ENCODE measurements at regions not wholly inside any gene's neighbourhood (a gene's known extent, or its start where the extent isn't known, plus 50 kb on each side); places are given as distances from the start of the nearest gene placed in this dataset.

DNA sequence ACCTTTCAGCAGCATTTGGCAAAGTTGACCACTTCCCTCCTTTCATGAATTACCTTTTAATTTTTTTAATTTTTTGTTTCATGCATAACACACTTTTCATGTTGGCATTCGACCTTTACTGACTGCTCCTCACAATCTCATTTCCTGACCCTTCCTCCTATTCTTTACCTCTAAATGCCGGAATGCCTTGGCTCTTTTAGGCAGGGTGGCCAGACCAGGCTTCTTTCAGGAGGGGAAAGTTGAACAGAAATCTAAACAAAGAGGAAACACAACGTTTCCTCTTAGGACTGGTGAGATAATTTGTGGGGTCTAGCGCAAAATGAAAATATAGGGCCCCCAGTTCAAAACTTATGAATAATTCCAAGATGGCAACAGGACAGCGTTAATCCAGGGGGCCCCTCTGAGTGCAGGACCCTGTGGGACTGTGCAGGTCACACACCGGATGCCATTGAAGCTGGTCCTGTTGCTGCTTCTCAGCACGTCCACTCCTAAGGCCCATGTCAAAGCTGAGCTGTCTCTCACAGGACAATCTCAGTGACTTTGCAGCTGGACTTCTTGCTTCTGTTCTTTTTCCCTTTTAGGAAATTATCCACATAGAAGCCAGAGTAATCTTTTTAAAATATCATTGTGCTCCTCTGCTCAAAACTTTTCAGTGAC, 313.8 kb downstream of the HDGFL1 start:
- Histone ChIP-seq H3K9me3 (ENCODE audit: low read depth, low read length) (no peaks in the 10 kb centered on the region), H2AFZ (ENCODE audit: low read length) (no peak overlapping the region), H3K4me2 (ENCODE audit: insufficient read depth, low read length) (no peak overlapping the region), H3K36me3 (ENCODE audit: insufficient read depth, low read length) (no peaks in the 10 kb centered on the region), H3K4me1 (ENCODE audit: insufficient read depth, low read length) (peaks cover 42% of the 10 kb centered on the region), H3K27ac (ENCODE audit: low read depth, low read length) (no peak overlapping the region), H3K4me3 (ENCODE audit: insufficient read depth, low read length) (no peak overlapping the region), H3K27me3 (ENCODE audit: insufficient read depth, low read length) (no peaks in the 10 kb centered on the region), H4K20me1 (ENCODE audit: insufficient read depth, low read length) (no peaks in the 10 kb centered on the region), H3K79me2 (ENCODE audit: insufficient read depth, low read length) (no peaks in the 10 kb centered on the region)
- TF ChIP-seq, protein P1, sequence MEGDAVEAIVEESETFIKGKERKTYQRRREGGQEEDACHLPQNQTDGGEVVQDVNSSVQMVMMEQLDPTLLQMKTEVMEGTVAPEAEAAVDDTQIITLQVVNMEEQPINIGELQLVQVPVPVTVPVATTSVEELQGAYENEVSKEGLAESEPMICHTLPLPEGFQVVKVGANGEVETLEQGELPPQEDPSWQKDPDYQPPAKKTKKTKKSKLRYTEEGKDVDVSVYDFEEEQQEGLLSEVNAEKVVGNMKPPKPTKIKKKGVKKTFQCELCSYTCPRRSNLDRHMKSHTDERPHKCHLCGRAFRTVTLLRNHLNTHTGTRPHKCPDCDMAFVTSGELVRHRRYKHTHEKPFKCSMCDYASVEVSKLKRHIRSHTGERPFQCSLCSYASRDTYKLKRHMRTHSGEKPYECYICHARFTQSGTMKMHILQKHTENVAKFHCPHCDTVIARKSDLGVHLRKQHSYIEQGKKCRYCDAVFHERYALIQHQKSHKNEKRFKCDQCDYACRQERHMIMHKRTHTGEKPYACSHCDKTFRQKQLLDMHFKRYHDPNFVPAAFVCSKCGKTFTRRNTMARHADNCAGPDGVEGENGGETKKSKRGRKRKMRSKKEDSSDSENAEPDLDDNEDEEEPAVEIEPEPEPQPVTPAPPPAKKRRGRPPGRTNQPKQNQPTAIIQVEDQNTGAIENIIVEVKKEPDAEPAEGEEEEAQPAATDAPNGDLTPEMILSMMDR (IDR thresholded peaks at IDR 0.05; ENCODE audit: extremely low read depth, low read depth, low read length): no peak
- DNase-seq (ENCODE audit: insufficient read length, low spot score, missing footprints): no peak

- Histone ChIP-seq H3K36me3 (ENCODE audit: insufficient read depth, low read length) (no peaks in the 10 kb centered on the region), H2AFZ (ENCODE audit: low read length) (no peak overlapping the region), H4K20me1 (ENCODE audit: insufficient read depth, low read length) (no peaks in the 10 kb centered on the region), H3K4me3 (ENCODE audit: insufficient read depth, low read length) (no peak overlapping the region), H3K9me3 (ENCODE audit: low read depth, low read length) (no peaks in the 10 kb centered on the region), H3K27me3 (ENCODE audit: insufficient read depth, low read length) (no peaks in the 10 kb centered on the region), H3K79me2 (ENCODE audit: insufficient read depth, low read length) (no peaks in the 10 kb centered on the region), H3K4me1 (ENCODE audit: insufficient read depth, low read length) (peaks cover 30% of the 10 kb centered on the region), H3K4me2 (ENCODE audit: insufficient read depth, low read length) (no peak overlapping the region), H3K27ac (ENCODE audit: low read depth, low read length) (no peak overlapping the region)
- TF ChIP-seq, protein P1 (IDR thresholded peaks at IDR 0.05; ENCODE audit: extremely low read depth, low read depth, low read length): no peak
- DNase-seq (ENCODE audit: insufficient read length, low spot score, missing footprints): no peak
Measured at GRCh38 chr6:22884456-22884855, 315.1 kb downstream of the HDGFL1 start.

DNA sequence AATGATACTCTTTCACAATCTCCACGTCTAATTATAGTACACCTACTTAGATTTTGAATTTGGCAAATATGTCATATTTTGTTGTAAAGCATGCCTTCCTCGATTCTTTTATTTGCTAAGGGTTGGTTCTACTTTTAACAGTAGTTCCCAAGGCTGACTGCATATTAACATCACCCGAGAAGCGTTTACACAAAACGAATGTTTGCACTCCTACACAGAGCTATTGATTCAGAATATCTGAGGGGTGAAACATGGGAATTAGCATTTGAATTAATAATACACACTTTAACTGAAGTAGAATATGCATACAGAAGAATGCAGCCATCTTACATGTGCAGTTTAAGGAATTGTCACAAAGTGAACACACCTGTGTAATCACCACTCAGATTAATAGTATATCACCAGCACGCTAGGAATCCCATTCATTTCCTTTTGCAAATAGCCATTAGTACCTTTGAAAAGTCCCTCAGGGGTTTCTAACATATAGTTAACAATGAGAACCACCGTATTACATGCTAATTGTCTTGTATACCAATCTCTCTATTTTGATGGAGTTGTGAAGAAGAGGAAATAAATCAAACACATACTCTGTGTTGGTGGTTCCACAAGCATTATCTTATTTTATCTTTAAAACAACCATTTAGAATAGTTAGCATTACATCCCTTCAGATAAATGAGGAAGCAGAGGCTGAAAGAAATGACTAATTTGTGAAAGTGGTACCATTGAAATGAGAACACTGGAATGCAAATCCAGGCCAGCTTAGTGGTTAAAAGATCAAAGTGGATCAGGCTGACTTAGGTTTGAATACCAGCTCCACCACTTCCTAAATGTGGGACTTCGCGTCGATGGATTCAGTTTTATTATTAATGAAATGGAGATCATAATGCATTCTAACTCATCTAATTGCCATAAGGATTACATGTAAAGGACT, 317.6 kb downstream of the HDGFL1 start:
- TF ChIP-seq, protein P1 (IDR thresholded peaks at IDR 0.05; ENCODE audit: extremely low read depth, low read depth, low read length): no peak
- H3K27me3 ChIP-seq (ENCODE audit: insufficient read depth, low read length): no peaks in the 10 kb centered on the region
- no peaks in the 10 kb centered on the region for H3K36me3 ChIP-seq (ENCODE audit: insufficient read depth, low read length)
- no peaks in the 10 kb centered on the region for H4K20me1 ChIP-seq (ENCODE audit: insufficient read depth, low read length)
- no peak overlapping the region for H2AFZ ChIP-seq (ENCODE audit: low read length)
- no peak for DNase-seq (ENCODE audit: insufficient read length, low spot score, missing footprints)
- H3K79me2 ChIP-seq (ENCODE audit: insufficient read depth, low read length): no peaks in the 10 kb centered on the region
- H3K4me3 ChIP-seq (ENCODE audit: insufficient read depth, low read length): no peak overlapping the region
- no peak overlapping the region for H3K4me2 ChIP-seq (ENCODE audit: insufficient read depth, low read length)
- H3K9me3 ChIP-seq (ENCODE audit: low read depth, low read length): no peaks in the 10 kb centered on the region
- peak overlapping the region; percentile 2 for H3K27ac ChIP-seq (ENCODE audit: low read depth, low read length)
- H3K4me1 ChIP-seq (ENCODE audit: insufficient read depth, low read length): peaks cover 14% of the 10 kb centered on the region

DNA sequence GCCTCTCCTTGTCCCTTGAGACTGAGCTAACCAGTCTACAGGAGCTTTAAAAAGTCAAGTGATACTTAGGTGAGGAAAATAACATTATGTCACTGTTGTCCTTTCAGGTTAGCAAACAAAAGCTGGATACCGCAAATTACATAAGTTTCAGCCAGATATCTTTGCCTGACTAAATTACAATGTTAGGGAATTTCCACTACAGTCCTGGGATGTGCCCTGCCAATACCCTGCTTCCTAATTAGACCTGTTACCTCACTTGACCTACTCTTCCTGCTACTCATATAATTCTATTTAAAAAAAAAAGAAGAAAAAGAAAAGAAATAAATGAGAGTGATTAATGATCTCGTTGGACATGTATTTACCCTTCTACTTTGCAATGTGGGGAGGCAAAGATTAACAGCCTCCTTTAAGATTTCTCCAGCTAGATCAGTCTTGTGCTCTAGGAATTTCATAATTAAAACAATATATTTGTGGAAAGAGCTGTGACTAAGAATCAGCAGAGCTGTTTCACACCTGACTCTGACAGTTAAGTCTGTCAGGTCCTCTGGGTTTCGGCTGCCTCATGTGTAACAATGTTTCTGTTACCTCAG, 318.9 kb downstream of the HDGFL1 start:
- no peak overlapping the region for H2AFZ ChIP-seq (ENCODE audit: low read length)

More for the DNA sequence above, 318.9 kb downstream of the HDGFL1 start:
- H4K20me1 ChIP-seq (ENCODE audit: insufficient read depth, low read length): no peaks in the 10 kb centered on the region
- H3K27ac ChIP-seq (ENCODE audit: low read depth, low read length): no peak overlapping the region
- no peaks in the 10 kb centered on the region for H3K9me3 ChIP-seq (ENCODE audit: low read depth, low read length)
- H3K4me1 ChIP-seq (ENCODE audit: insufficient read depth, low read length): peaks cover 16% of the 10 kb centered on the region
- H3K4me3 ChIP-seq (ENCODE audit: insufficient read depth, low read length): no peak overlapping the region
- no peak for DNase-seq (ENCODE audit: insufficient read length, low spot score, missing footprints)
- TF ChIP-seq, protein P1 (IDR thresholded peaks at IDR 0.05; ENCODE audit: extremely low read depth, low read depth, low read length): no peak
- H3K36me3 ChIP-seq (ENCODE audit: insufficient read depth, low read length): no peaks in the 10 kb centered on the region
- H3K27me3 ChIP-seq (ENCODE audit: insufficient read depth, low read length): no peaks in the 10 kb centered on the region
- no peak overlapping the region for H3K4me2 ChIP-seq (ENCODE audit: insufficient read depth, low read length)
- no peaks in the 10 kb centered on the region for H3K79me2 ChIP-seq (ENCODE audit: insufficient read depth, low read length)

Measured in osteoblast (primary cell).